CD4-positive, CD25-positive, alpha-beta regulatory T cell (primary cell): ENCODE measurements at regions not wholly inside any gene's neighbourhood (a gene's known extent, or its start where the extent isn't known, plus 50 kb on each side); places are given as distances from the start of the nearest gene placed in this dataset.

Experiments used
- ATAC-seq, 2 donors: fragments of 150-1000 bp; cut with Tn5 transposase; one replicate each; pipeline ENCODE4 v1.10.0; 2021; ENCODE audit warnings: low read depth in 2 of 2, moderate number of reproducible peaks in 2 of 2, moderate library complexity in 1 of 2
- DNase-seq, 3 donors: peaks; one replicate each; pipeline versions ENCODE4 v3.0.0 to v3.0.0-alpha.2; 2012 to 2022; ENCODE audit warnings: mixed read lengths in 1 of 3
- H3K27ac ChIP-seq: one replicate; pipeline ENCODE4 v1.7.0; 2013; ENCODE audit warnings: mild to moderate bottlenecking, low read length; ENCODE audit not compliant: insufficient read depth, poor library complexity, severe bottlenecking
- H3K27me3 ChIP-seq: one replicate; pipeline ENCODE4 v1.7.0; 2013; ENCODE audit warnings: low read length; ENCODE audit not compliant: control insufficient read depth, insufficient read depth
- H3K36me3 ChIP-seq: one replicate; pipeline ENCODE4 v1.7.0; 2013; ENCODE audit warnings: mild to moderate bottlenecking, low read length, moderate library complexity; ENCODE audit not compliant: control insufficient read depth, insufficient read depth
- H3K4me1 ChIP-seq: 2 replicates; pipeline ENCODE4 v1.7.0; 2013; ENCODE audit warnings: mild to moderate bottlenecking, low read length; ENCODE audit not compliant: insufficient read depth, control insufficient read depth, poor library complexity, severe bottlenecking
- H3K4me3 ChIP-seq: one replicate; pipeline ENCODE4 v1.7.0; 2013; ENCODE audit warnings: low read depth, mild to moderate bottlenecking, low read length, moderate library complexity
- H3K9me3 ChIP-seq, 2 experiments: 1 replicate in 1 of 2; 2 replicates in 1 of 2; pipeline ENCODE4 v1.7.0; 2013; ENCODE audit warnings: low read length in 2 of 2, mild to moderate bottlenecking in 1 of 2, moderate library complexity in 1 of 2; ENCODE audit not compliant: control insufficient read depth in 2 of 2
- H3K27ac Mint-ChIP-seq, 3 donors: one replicate each; pipeline ENCODE4 v1.8.0; 2020 to 2022; ENCODE audit warnings: mild to moderate bottlenecking in 3 of 3, mixed read lengths in 3 of 3, moderate library complexity in 2 of 3
- H3K27me3 Mint-ChIP-seq: one replicate; pipeline ENCODE4 v1.8.0; 2022; ENCODE audit warnings: mild to moderate bottlenecking, mixed read lengths
- H3K36me3 Mint-ChIP-seq: one replicate; pipeline ENCODE4 v1.8.0; 2020; ENCODE audit warnings: mixed read lengths
- H3K4me1 Mint-ChIP-seq, 4 donors: one replicate each; pipeline ENCODE4 v1.8.0; 2020 to 2022; ENCODE audit warnings: mixed read lengths in 4 of 4, mild to moderate bottlenecking in 1 of 4
- H3K4me3 Mint-ChIP-seq, 4 donors: one replicate each; pipeline ENCODE4 v1.8.0; 2020 to 2022; ENCODE audit warnings: mild to moderate bottlenecking in 4 of 4, mixed read lengths in 4 of 4, moderate library complexity in 3 of 4
- H3K9me3 Mint-ChIP-seq, 7 donors: one replicate each; pipeline ENCODE4 v1.8.0; 2020 to 2022; ENCODE audit warnings: mixed read lengths in 7 of 7, mild to moderate bottlenecking in 3 of 7, moderate library complexity in 2 of 7

DNA sequence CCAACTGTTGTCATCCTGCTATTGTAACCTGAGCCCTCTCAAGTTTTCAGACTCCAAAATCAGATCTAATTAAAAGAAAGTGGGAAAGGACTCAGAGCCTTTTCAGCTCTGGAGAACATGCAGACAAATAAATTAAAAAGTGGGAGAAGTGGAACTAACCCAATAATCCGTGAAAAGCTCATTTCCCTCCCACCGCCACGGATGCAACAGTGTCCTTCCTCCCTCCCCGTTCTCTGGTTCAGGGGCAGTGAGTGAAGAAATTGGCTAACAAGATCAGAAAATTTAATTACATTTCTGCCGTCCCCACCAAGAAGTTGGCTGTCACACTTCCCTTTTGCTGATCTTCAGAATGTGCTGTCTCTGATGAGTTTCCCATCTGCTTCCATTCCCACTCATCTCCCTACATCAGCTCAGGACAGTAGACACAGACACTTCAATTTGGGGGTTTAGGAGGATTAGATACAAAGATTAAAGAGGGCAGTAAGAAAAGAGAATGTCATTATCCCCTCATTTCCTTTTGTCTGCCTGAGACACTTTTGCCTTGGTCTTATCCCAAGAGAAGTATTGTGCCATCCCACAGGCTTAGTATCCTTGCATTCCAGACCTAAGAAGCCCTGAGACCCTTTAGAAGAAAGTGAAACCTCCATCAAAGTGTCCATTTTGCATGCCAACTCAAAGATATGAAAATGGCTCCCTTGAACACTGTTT, 335.7 kb upstream of the PPP2R3A start:
- H3K27me3 Mint-ChIP-seq = no peaks in the 10 kb centered on the region
- no peak overlapping the region for H3K4me3 ChIP-seq
- no peaks in the 10 kb centered on the region for H3K36me3 Mint-ChIP-seq
- H3K4me3 Mint-ChIP-seq = no peak overlapping the region
- H3K27me3 ChIP-seq = no peaks in the 10 kb centered on the region
- no peaks in the 10 kb centered on the region for H3K4me1 Mint-ChIP-seq
- H3K36me3 ChIP-seq = no peaks in the 10 kb centered on the region
- peaks cover 0 to 3% (median 0%) of the 10 kb centered on the region in 7 donors for H3K9me3 Mint-ChIP-seq
- no peaks in the 10 kb centered on the region for H3K4me1 ChIP-seq
- no peak overlapping the region for H3K27ac Mint-ChIP-seq
- no peak for DNase-seq
- ATAC-seq = no peak
- no peaks in the 10 kb centered on the region for H3K9me3 ChIP-seq
- no peak overlapping the region for H3K27ac ChIP-seq

DNA sequence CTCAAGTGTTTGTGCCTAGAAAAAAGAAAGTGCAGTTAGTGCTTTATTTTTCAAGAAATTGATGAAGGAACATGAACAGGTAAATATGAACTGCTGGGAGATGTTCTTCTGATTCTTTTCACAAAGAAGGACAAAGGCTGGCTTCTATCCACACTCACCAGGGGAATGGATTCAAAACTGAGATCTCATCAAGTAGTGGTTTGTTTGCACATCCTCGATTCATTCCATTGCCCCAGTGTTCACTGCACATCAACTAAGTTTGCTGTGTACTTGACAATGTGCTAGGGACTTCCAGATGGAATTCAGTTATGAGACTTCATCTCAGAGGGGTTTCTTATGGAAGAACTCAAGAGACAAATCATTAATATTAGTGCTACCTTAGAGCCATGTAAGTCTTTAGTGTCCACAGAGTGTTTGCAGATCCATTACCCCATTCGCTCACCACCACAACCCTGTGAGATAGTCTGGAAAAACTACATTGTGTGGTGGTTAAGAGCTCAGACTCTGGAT, 332.9 kb upstream of the PPP2R3A start:
- peaks cover 0 to 3% (median 0%) of the 10 kb centered on the region in 7 donors for H3K9me3 Mint-ChIP-seq
- H3K4me3 ChIP-seq = no peak overlapping the region
- no peak overlapping the region for H3K27ac ChIP-seq
- H3K36me3 ChIP-seq = no peaks in the 10 kb centered on the region
- no peaks in the 10 kb centered on the region for H3K27me3 Mint-ChIP-seq
- no peaks in the 10 kb centered on the region for H3K36me3 Mint-ChIP-seq
- no peak for DNase-seq
- H3K27me3 ChIP-seq = no peaks in the 10 kb centered on the region
- no peaks in the 10 kb centered on the region for H3K4me1 Mint-ChIP-seq
- ATAC-seq = no peak
- H3K4me3 Mint-ChIP-seq = no peak overlapping the region
- H3K27ac Mint-ChIP-seq = no peak overlapping the region
- no peaks in the 10 kb centered on the region for H3K9me3 ChIP-seq
- H3K4me1 ChIP-seq = no peaks in the 10 kb centered on the region

DNA sequence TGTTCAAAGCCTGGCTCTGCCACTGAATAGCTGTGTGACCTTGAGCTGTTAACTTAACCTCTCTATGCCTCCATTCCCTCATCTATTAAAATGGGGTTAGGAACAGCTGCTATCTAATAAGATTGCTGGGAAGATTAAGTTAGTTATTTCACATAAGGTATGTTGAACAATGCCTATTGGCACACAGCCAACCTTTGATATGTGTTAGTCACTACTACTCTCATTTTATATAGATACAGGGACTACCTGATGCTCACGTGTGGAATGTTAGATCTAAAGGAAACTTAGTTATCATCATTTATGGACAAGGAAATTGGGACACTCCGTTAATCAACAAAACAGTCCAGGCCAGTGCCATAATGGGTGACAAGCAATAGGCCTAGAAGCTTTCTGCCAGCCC, 332.4 kb upstream of the PPP2R3A start:
- Mint-ChIP-seq H3K4me1 (no peaks in the 10 kb centered on the region), H3K4me3 (no peak overlapping the region), H3K36me3 (no peaks in the 10 kb centered on the region), H3K27ac (no peak overlapping the region), H3K9me3 (peaks cover 0 to 3% (median 0%) of the 10 kb centered on the region in 7 donors), H3K27me3 (no peaks in the 10 kb centered on the region)
- H3K4me3 ChIP-seq = no peak overlapping the region
- H3K36me3 ChIP-seq = no peaks in the 10 kb centered on the region
- no peak for ATAC-seq
- H3K4me1 ChIP-seq = no peaks in the 10 kb centered on the region
- no peaks in the 10 kb centered on the region for H3K27me3 ChIP-seq
- peaks cover 0 to 2% of the 10 kb centered on the region in 2 experiments for H3K9me3 ChIP-seq
- no peak overlapping the region for H3K27ac ChIP-seq
- DNase-seq = no peak

DNA sequence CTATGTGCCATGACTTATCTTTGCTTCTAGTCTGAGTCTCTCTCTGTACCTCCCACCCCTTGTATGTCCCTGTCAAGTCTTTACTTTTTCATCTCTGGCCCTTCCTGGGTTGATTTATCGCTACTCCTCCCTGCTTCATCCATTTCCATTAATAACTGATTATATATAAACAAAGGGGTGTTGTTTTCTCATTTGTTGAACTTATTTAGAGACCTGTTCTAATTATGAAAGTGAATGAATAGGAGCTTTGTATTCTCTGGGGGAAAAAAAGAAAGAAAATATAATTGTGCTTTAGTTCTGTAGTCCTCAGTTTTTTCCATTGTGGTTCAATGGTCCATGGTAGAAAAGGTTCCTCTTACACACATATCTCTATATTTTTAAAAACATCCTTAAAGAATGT, 328.9 kb upstream of the PPP2R3A start:
- Mint-ChIP-seq H3K27ac (no peak overlapping the region), H3K4me1 (no peaks in the 10 kb centered on the region), H3K27me3 (no peaks in the 10 kb centered on the region), H3K4me3 (no peak overlapping the region), H3K9me3 (peaks cover 0 to 4% (median 0%) of the 10 kb centered on the region in 7 donors), H3K36me3 (no peaks in the 10 kb centered on the region)
- H3K36me3 ChIP-seq = no peaks in the 10 kb centered on the region
- H3K27ac ChIP-seq = no peak overlapping the region
- peaks cover 0 to 2% of the 10 kb centered on the region in 2 experiments for H3K9me3 ChIP-seq
- no peak overlapping the region for H3K4me3 ChIP-seq
- H3K27me3 ChIP-seq = no peaks in the 10 kb centered on the region
- DNase-seq (no peak), ATAC-seq (no peak)
- no peaks in the 10 kb centered on the region for H3K4me1 ChIP-seq

DNA sequence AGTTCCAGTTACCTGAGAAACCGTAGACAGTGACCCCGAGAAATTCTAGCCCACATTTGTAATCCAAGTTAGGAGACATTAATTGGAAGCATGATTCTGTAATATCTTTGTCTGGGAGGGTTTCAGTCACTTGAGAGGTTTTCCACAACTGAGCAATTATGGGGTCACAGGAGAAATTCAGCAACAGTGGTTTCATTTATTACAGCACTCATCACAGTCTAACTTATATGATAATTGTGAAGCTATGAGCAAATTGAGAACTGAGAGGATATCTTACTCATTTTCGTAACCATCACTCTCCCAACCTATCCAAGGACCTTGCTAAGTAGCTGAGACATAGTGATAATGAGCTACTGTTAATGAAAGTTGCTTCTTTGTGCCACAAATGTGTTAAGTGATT, 328.5 kb upstream of the PPP2R3A start:
- peaks cover 0 to 4% (median 0%) of the 10 kb centered on the region in 7 donors for H3K9me3 Mint-ChIP-seq
- H3K27ac ChIP-seq = no peak overlapping the region
- DNase-seq (no peak), ATAC-seq (no peak)
- no peaks in the 10 kb centered on the region for H3K36me3 ChIP-seq
- H3K4me3 Mint-ChIP-seq = no peak overlapping the region
- no peak overlapping the region for H3K4me3 ChIP-seq
- H3K27me3 ChIP-seq = no peaks in the 10 kb centered on the region
- no peak overlapping the region for H3K27ac Mint-ChIP-seq
- H3K4me1 ChIP-seq = no peaks in the 10 kb centered on the region
- no peaks in the 10 kb centered on the region for H3K4me1 Mint-ChIP-seq
- peaks cover 0 to 2% of the 10 kb centered on the region in 2 experiments for H3K9me3 ChIP-seq
- no peaks in the 10 kb centered on the region for H3K36me3 Mint-ChIP-seq
- no peaks in the 10 kb centered on the region for H3K27me3 Mint-ChIP-seq

DNA sequence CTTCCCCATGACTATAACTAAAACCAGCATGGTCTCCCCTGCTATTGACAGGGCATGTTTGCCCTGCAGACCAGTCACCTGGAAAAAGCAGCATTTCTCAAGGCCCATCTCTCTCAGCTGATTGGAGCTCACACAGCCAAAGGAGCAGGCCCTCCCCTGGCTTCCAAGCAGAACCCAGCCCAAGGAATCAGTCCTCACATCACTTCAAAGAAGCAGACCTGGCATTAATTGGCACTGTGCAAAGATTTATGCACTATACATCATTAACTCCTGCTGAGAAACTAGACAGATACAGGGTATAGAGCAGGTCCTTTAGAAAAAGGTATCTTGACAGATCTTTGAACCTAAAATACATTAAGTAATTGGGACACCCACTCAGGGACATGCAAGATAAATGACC, 323.8 kb upstream of the PPP2R3A start:
- Mint-ChIP-seq H3K27ac (no peak overlapping the region), H3K4me1 (no peaks in the 10 kb centered on the region), H3K9me3 (peaks cover 0 to 9% (median 3%) of the 10 kb centered on the region in 7 donors), H3K4me3 (no peak overlapping the region), H3K36me3 (no peaks in the 10 kb centered on the region), H3K27me3 (no peaks in the 10 kb centered on the region)
- DNase-seq (no peak), ATAC-seq (no peak)
- H3K9me3 ChIP-seq = peaks cover 0 to 2% of the 10 kb centered on the region in 2 experiments
- no peaks in the 10 kb centered on the region for H3K27me3 ChIP-seq
- H3K4me3 ChIP-seq = no peak overlapping the region
- no peaks in the 10 kb centered on the region for H3K36me3 ChIP-seq
- no peak overlapping the region for H3K27ac ChIP-seq
- H3K4me1 ChIP-seq = no peaks in the 10 kb centered on the region

DNA sequence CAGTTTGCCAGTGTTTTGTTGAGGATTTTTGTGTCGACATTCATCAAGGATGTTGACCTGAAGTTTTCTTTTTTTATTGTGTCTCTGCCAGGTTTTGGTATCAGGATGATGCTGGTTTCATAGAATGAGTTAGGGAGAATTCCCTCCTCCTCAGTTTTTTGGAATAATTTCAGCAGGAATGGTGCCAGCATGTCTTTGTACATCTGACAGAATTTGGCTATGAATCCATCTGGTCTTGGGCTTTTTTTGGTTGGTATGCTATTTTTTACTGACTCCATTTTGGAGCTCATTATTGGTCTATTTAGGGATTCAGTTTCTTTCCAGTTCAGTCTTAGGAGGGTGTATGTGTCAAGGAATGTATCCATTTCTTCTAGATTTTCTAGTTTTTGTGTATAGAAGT, 320.0 kb upstream of the PPP2R3A start:
- Mint-ChIP-seq H3K27ac (no peak overlapping the region), H3K27me3 (no peaks in the 10 kb centered on the region), H3K36me3 (no peaks in the 10 kb centered on the region), H3K4me1 (no peaks in the 10 kb centered on the region), H3K4me3 (no peak overlapping the region), H3K9me3 (peaks cover 0 to 8% (median 3%) of the 10 kb centered on the region in 7 donors)
- Histone ChIP-seq H3K36me3 (no peaks in the 10 kb centered on the region), H3K27me3 (no peaks in the 10 kb centered on the region), H3K27ac (no peak overlapping the region), H3K9me3 (no peaks in the 10 kb centered on the region), H3K4me1 (no peaks in the 10 kb centered on the region), H3K4me3 (no peak overlapping the region)
- ATAC-seq = no peak
- no peak for DNase-seq

DNA sequence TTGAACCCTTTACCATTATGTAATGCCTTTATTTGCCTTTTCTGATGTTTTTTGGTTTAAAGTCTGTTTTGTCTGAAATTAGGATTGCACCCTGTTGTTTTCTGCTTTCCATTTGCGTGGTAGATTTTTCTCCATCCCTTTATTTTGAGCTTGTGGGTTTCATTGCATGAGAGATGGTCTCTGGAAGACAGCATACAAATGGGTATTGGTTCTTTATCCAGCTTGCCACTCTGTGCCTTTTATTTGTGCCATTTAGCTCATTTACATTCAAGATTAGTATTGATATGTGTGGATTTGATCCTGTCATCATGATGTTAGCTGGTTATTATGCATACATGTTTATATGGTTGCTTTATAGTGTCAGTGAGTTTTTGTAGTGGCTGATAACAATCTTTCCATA, 318.7 kb upstream of the PPP2R3A start:
- H3K27me3 Mint-ChIP-seq = no peaks in the 10 kb centered on the region
- H3K36me3 ChIP-seq = no peaks in the 10 kb centered on the region
- H3K4me3 Mint-ChIP-seq = no peak overlapping the region
- DNase-seq (no peak), ATAC-seq (no peak)
- no peaks in the 10 kb centered on the region for H3K27me3 ChIP-seq
- H3K4me3 ChIP-seq = no peak overlapping the region
- H3K36me3 Mint-ChIP-seq = no peaks in the 10 kb centered on the region
- H3K9me3 ChIP-seq = no peaks in the 10 kb centered on the region
- peaks cover 0 to 8% (median 3%) of the 10 kb centered on the region in 7 donors for H3K9me3 Mint-ChIP-seq
- H3K27ac Mint-ChIP-seq = no peak overlapping the region
- H3K27ac ChIP-seq = no peak overlapping the region
- H3K4me1 Mint-ChIP-seq = no peaks in the 10 kb centered on the region
- H3K4me1 ChIP-seq = no peaks in the 10 kb centered on the region
